ENCODE measurements at regions not wholly inside any gene's neighbourhood (a gene's known extent, or its start where the extent isn't known, plus 50 kb on each side); places are given as distances from the start of the nearest gene placed in this dataset.
"Not testable (repeated sequence)": the region's sequence is repeated elsewhere in the genome, so short reads cannot be mapped to it uniquely, and the experiment has no call there.

- DNase-seq (ENCODE audit: low read depth in 4 of 4, low spot score in 2 of 4) = no peak
Measured at GRCh38 chr6:51456282-51456681, 631.1 kb downstream of the PKHD1 start.

DNA sequence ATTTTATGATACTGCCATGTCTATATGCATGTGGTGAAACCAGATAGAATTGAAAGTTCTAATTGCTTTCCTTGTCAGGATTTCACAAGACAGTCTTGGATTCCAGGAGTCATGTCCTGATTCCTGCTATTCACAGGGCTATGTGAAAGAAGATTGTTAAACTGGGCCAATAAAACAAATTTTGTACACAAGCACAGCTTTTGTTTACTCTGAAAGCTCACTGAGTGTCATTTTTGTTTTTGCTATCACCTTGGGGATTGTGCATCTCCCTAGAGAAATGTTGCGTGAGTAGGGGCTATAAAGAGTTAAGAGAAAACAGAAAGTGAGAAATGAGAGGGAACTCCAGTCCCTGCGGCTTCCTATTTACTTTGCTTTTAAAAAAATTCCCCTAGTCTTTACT, 627.5 kb downstream of the PKHD1 start:
- DNase-seq (ENCODE audit: low read depth in 4 of 4, low spot score in 2 of 4) = no peak

DNA sequence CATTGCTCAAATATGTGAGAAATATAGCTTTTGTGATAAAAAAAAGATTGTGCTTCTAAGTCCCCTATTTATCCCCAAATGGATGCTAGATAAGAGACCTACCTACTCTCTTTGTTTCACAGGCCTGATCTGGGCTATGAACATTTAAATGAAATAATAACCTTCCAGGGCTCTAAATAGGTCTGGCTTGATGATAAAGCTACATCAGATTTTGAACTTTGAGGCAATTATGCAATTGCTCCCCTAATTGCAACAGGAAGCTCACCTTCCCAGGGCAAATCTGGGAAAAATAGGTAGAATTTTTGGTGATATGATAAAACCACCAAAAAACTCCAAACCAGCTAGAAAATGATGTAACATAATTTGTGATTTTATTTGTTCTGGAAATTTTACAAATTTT, 624.5 kb downstream of the PKHD1 start:
- no peak for DNase-seq (ENCODE audit: low read depth in 4 of 4, low spot score in 2 of 4)

DNA sequence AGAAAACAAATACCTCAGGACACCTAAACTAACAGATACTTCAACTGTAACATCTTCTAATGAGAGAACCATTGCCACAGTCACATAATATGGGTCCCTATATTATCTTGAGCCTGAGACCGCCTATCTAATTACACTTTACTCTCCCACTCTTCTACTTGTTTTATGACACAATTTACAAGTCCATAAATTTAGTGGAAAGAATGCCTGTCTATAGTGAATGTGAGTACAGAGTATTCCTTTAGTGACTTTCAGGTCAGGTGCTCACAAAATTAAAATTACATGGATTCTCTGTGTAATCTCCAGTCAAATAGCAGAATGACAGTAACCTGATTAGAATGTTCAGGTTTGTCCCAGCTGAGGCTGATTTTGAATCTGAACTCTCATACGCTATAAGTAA, 624.1 kb downstream of the PKHD1 start:
- no peak for DNase-seq (ENCODE audit: low read depth in 4 of 4, low spot score in 2 of 4)

- DNase-seq (ENCODE audit: low read depth in 4 of 4, low spot score in 2 of 4) = no peak
Measured at GRCh38 chr6:51464956-51465355, 622.5 kb downstream of the PKHD1 start.

- DNase-seq (ENCODE audit: low read depth in 4 of 4, low spot score in 2 of 4) = no peak
Measured at GRCh38 chr6:51466427-51466826, 621.0 kb downstream of the PKHD1 start.

- no peak for DNase-seq (ENCODE audit: low read depth in 4 of 4, low spot score in 2 of 4)
Measured at GRCh38 chr6:51467231-51467952, 620.0 kb downstream of the PKHD1 start.

DNA sequence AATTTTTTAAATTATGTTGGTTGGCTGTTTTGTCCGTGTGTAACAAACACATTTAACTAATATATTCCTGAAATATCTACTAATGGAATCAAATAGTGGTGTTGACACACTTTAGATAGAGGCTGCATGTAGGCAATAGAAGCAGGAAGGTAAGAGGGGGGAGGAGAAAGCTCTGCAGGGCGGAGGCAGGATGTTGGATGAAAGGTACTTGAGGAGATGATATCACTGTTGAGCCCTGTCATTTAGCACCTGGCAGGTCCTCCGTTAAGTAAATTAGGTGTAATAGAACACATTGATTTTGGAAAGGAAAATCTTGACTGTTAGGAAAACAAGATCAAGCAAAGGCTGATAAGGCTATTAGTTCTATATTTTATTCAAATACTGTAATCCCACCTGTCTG, 618.7 kb downstream of the PKHD1 start:
- no peak for DNase-seq (ENCODE audit: low read depth in 4 of 4, low spot score in 2 of 4)

GRCh38 chr6:51472745-51473487, 614.5 kb downstream of the PKHD1 start:
- DNase-seq (ENCODE audit: low read depth in 4 of 4, low spot score in 2 of 4) = no peak

DNA sequence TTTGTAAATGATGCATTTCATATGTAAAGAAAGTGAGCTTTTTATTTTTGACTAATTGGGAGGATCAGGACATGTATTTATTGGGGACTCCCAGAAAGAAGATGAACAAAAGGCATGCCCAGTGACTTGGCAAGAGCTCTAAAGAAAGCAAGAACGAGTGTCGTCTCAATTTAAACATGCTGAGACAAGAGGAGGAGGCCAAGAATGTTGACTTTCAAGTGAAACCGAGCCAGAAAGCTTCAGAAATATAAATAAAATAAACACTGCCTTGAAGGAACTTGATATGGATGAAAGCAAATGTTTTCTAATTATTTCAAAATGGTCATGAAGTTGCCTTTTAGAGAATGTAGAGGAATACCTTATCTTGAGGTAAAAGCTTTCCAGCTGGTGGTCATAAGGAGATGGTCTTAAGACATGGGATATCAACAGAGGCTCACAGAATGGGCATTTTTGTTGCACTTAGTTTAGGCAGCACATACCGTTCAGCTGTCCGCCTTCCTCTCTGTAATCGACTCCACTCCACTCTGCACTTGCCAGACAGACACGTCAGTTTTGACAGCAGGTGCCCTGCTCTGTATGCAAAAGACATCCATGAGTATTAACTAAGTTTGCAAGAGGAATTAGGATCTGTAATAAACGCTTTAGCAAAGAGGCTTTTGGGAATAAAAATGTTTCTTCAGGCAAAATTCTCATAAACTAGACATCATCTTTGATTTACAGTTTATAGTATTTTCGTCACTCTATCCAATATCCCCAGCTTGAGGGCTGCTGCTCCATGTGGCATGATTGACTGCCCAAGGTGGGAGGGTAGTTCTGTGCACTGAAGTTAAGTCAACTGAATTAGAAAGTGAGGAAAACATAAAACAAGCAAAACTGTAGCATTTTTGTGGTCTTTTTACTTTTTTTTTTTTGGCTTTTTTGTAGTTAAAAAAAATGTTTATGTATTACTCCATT, 613.1 kb downstream of the PKHD1 start:
- DNase-seq (ENCODE audit: low read depth in 4 of 4, low spot score in 2 of 4) = no peak

- DNase-seq (ENCODE audit: low read depth in 4 of 4, low spot score in 2 of 4) = no peak
Measured at GRCh38 chr6:51477711-51478311, 609.6 kb downstream of the PKHD1 start.

- DNase-seq (ENCODE audit: low read depth in 4 of 4, low spot score in 2 of 4) = no peak
Measured at GRCh38 chr6:51479296-51479695, 608.1 kb downstream of the PKHD1 start.

DNA sequence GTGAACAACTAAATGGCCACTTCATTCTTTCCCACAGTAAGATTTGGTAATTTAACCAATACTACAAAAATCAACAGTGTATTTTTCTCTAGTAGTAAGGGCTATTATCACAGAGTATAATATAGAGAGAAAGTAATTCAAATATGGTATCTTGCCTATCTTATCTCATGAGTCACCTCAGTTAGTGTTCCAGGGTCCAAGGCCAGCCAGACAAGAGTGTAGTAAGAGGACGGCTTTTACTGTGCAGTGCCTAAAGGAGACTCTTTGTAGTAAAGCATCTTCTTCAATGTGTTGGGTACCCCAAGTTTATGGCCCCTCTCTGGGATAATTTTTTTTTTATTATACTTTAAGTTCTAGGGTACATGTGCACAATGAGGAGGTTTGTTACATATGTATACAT, 607.4 kb downstream of the PKHD1 start:
- no peak for DNase-seq (ENCODE audit: low read depth in 4 of 4, low spot score in 2 of 4)

GRCh38 chr6:51485869-51486268, 601.5 kb downstream of the PKHD1 start:
- DNase-seq (ENCODE audit: low read depth in 4 of 4, low spot score in 2 of 4) = not testable (repeated sequence)

DNA sequence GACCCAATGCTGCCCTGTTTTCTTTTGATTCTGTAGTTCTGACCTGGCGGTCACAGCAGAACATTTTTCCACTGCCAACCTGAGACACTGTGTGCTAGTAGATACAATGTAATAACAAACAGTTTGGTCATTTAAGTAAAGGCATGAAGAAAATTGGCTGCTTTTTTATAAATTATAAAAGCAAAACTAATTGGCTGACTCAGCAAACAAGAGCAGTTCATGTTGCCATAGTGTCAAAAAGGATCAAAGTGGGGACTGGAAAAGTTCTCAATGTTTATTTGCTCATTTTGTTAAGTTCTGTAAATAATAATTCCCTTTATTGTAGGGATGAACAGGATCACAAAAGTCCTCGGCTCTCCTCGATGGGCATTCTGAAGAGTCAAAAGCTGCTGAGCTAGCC, 599.5 kb downstream of the PKHD1 start:
- no peak for DNase-seq (ENCODE audit: low read depth in 4 of 4, low spot score in 2 of 4)

DNA sequence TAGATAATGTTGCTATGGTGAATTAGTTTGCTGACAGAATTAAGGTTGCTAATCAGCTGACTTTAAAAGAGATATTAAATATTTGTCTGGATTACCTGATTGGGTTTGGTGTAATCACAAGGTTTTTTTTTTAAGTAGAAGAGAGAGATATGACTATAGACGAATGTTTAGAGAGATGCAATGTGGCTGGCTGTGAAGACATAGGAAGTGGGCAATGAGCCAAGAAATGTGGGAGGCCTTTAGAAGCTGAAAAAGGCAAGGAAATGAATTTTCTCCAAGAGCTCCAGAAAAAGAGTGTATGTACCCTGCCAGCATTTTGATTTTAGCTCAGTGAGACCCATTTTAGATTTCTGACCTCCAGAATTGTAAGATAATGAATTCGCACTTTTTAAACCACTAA, 598.3 kb downstream of the PKHD1 start:
- DNase-seq (ENCODE audit: low read depth in 4 of 4, low spot score in 2 of 4) = no peak

GRCh38 chr6:51490101-51490500, 597.3 kb downstream of the PKHD1 start:
- no peak for DNase-seq (ENCODE audit: low read depth in 4 of 4, low spot score in 2 of 4)

DNA sequence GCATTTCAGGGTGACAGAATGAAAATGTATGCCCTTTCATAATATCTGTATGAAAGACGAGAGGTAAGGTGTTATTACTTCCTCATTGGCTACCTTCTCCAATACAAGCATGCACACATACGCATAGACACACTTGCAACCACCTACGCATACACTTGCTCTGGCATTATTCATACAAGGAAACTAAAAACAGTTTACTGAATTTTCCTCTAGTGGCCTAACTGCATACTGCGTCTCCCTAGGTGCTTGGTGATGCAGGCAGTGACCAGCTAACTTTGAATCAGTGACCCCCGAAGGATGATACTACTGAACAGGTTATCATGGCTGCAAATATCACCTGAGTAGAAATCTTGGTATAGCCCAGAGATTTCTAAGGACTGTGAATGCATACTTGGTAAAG, 593.1 kb downstream of the PKHD1 start:
- no peak for DNase-seq (ENCODE audit: low read depth in 4 of 4, low spot score in 2 of 4)

- no peak for DNase-seq (ENCODE audit: low read depth in 4 of 4, low spot score in 2 of 4)
Measured at GRCh38 chr6:51495096-51495495, 592.3 kb downstream of the PKHD1 start.

GRCh38 chr6:51495610-51496396, 591.6 kb downstream of the PKHD1 start:
- DNase-seq (ENCODE audit: low read depth in 4 of 4, low spot score in 2 of 4) = no peak

Data from left renal cortex interstitium (tissue), 4 donors.